Activated T-helper 2 cell treated with anti-CD3 and anti-CD28 coated beads, Interferon-gamma antibody, Interleukin-2, Interleukin-4, amounts not matched to agents 10 μg/mL and 5 μg/mL and 100 μg/mL, durations not matched to agents 14 hours and 24 hours and 36 hours (primary cell): ENCODE measurements at regions not wholly inside any gene's neighbourhood (a gene's known extent, or its start where the extent isn't known, plus 50 kb on each side); places are given as distances from the start of the nearest gene placed in this dataset.

ENCODE experiments used
- DNase-seq: peaks from one replicate; pipeline ENCODE4 v3.0.0; 2021; ENCODE audit warnings: low spot score
- H3K27ac Mint-ChIP-seq: one replicate; pipeline ENCODE4 v1.8.0; 2021; ENCODE audit warnings: mixed read lengths
- H3K27me3 Mint-ChIP-seq: one replicate; pipeline ENCODE4 v1.8.0; 2021; ENCODE audit warnings: low read depth, mixed read lengths
- H3K36me3 Mint-ChIP-seq: one replicate; pipeline ENCODE4 v1.8.0; 2021; ENCODE audit warnings: low read depth, mixed read lengths
- H3K4me1 Mint-ChIP-seq: one replicate; pipeline ENCODE4 v1.8.0; 2021; ENCODE audit warnings: low read depth, mixed read lengths
- H3K4me3 Mint-ChIP-seq: one replicate; pipeline ENCODE4 v1.8.0; 2021; ENCODE audit warnings: low read depth, mild to moderate bottlenecking, moderate library complexity, mixed read lengths
- H3K9me3 Mint-ChIP-seq: one replicate; pipeline ENCODE4 v1.8.0; 2021; ENCODE audit warnings: mixed read lengths
- intact Hi-C: fragments of 100-400 bp; cut with micrococcal nuclease; formaldehyde crosslinking; loops from one replicate; pipeline ENCODE4 v1.15.1; 2023

DNA sequence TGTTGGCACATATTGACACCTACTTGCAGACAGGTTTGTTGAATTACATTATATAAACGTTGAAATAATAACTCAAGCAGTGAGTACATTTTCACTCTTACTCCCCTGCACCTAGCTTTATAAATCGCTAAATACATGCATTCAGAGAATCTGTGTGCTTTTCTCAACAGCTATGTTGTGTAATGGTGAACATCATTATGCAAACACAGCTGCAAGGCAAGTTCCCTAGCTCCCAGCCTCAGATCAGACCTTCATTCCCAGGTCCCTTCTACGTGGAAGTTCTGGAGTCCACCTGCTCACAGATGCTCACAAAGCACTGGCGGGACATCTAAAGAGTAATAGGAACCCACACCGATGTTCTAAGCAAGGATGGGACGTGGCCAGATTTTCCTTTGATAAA is 86.8 kb upstream of the PEG3 start:
- Mint-ChIP-seq H3K4me1 (no peaks in the 10 kb centered on the region), H3K4me3 (no peak overlapping the region), H3K36me3 (no peaks in the 10 kb centered on the region), H3K27me3 (no peaks in the 10 kb centered on the region), H3K9me3 (peaks cover 72% of the 10 kb centered on the region), H3K27ac (no peak overlapping the region)
- intact Hi-C loops, result no loop called here
- DNase-seq, result no peak

DNA sequence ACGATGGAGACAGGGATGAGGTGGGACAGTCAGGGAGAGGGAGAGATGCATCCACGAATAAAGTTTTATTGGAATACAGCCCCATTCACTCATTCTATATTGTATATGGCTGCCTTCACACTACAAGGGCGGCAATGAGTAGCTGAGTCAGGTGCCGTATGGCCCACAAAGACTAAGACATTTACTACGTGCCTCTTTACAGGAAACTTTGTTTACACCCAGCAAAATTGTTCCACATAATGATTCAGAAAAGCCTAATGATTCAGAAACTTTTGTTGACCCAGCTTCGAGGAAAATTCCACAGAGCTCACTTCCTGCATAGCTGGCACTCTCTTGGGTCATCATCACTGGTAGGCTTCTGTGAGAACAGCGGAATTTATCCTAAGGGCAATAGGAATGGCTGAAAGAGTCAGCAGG is 87.3 kb upstream of the PEG3 start:
- Mint-ChIP-seq H3K4me3 (no peak overlapping the region), H3K4me1 (no peaks in the 10 kb centered on the region), H3K27me3 (no peaks in the 10 kb centered on the region), H3K36me3 (no peaks in the 10 kb centered on the region), H3K27ac (no peak overlapping the region), H3K9me3 (peaks cover 77% of the 10 kb centered on the region)
- DNase-seq, result no peak
- intact Hi-C loops, result no loop called here

DNA sequence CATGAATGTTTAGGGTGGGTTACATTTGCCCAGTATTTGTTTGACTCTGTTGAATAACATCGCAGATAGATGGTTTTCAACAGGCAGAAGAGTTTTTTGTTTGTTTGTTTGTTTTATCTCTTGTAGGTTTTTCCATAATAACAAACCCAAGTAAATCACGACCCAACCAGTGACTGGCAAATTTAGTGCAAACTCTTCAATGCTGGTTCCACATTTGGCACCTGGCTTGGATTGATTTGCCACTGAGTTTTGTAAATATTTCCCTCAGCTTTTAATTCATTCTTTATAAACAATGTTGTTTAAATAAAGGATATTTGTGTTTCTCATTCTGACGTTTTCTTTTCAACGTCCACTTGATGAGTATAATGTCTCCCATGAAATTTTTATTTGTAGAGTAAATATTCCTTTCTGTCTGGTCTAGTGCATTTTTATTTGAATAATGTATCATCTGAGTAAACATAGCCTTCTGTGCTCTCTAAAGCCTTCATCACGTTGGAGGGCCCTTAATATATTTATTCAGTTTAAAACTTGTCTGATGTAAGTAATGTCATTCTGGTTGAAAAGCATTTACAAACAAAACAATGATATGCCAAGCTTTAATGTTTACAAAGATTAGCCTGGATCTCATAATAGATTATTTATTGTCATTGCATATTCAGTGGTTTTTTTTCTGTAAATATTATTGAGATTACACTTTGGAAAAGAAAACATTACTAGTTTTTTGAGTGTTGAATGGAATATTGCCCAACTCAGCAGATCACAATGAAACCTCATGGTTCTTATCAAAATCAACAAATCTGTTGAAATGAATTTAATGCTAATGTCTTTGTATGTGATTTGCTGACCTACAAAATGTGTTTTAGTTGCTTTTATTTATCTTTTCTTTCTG is 90.4 kb upstream of the PEG3 start:
- no peaks in the 10 kb centered on the region for H3K27me3 Mint-ChIP-seq
- H3K4me3 Mint-ChIP-seq, result no peak overlapping the region
- intact Hi-C loops, result no loop called here
- no peaks in the 10 kb centered on the region for H3K4me1 Mint-ChIP-seq
- no peak for DNase-seq
- H3K36me3 Mint-ChIP-seq, result no peaks in the 10 kb centered on the region
- no peak overlapping the region for H3K27ac Mint-ChIP-seq
- peaks cover 67% of the 10 kb centered on the region for H3K9me3 Mint-ChIP-seq

DNA sequence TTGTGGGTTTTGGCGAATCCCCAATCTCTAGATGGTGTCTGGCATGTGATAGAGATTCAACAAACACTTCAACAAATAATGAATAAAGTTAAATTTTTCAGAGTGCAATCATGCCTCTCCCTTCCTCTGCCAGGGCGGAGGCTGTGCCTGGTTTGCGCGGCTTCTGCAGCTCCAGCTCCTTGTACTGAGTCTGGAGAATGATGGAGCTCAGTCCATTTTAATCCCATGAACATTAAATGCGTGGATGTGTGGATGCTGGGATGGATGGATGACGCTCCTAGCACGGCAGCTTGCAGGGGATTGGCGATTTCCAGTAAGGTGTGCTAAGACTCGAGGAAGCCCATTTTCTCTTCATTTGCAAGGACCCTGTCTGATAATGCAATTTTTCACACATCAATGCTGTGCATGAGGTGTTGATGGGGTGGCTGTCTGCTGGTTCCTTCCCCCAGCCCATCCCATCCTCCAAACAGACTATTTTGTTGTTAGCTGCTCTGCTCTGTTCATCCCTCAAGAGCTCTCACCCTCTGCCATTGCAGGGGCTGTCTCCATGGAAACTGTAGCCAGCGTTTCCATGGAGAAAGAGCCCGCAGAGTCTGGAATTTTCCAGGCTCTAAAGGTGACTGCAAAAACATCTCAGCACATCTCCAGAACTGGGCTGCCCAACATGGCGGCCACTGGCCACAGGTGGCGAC is 92.6 kb upstream of the PEG3 start:
- no peaks in the 10 kb centered on the region for H3K36me3 Mint-ChIP-seq
- H3K27ac Mint-ChIP-seq, result no peak overlapping the region
- H3K27me3 Mint-ChIP-seq, result no peaks in the 10 kb centered on the region
- H3K4me1 Mint-ChIP-seq, result no peaks in the 10 kb centered on the region
- H3K4me3 Mint-ChIP-seq, result no peak overlapping the region
- H3K9me3 Mint-ChIP-seq, result peaks cover 63% of the 10 kb centered on the region
- DNase-seq, result no peak
- intact Hi-C loops, result no loop called here

DNA sequence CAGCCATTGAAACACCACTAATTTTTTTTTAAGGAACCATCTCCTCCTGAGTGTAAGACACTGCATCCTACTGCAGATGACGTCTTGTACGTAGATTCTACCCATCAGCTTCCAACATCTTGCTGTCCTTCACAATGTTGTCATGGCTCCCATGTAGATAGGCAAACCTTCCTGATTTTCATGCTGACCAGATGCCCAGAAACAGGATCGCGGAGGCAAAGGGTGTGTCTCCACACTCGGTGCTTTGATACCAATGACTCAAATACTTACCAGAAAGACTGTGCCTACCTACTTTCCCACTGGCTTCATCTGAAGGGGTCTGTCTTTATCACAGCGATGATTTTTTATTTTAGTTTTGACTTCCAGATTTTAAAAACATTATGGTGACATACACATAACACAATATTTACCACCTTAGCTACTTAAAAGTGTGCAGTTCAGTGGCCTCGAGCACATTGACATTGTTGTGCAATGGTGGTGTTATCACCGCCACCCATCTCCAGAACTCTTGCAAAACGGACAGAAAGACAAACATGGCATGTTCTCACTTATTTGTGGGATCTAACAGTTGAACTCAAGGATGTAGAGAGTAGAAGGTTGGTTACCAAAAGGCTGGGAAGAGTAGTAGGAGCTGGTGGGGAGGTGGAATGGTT is 94.0 kb upstream of the PEG3 start:
- intact Hi-C loops, result no loop called here
- H3K27ac Mint-ChIP-seq, result no peak overlapping the region

DNA sequence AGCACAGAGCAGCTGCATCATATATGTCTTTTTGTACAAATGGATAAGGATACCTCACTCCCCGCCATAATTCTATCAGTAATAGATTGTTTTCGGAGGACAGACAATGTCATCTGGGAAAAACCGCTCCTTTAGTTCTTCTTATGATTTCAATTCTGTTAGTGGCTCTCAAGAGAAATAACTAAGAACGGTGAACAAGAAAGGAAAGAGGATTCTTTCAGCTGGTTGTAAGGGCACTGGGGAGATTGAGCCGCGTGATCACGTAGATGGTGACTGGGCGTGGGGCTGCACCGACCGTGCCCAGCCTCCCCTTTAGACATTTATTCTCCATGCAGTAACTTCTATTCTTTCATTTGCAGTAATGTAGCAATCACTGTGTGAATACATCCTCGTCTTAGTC is 99.4 kb upstream of the PEG3 start:
- no peaks in the 10 kb centered on the region for H3K36me3 Mint-ChIP-seq
- intact Hi-C loops, result no loop called here
- H3K27me3 Mint-ChIP-seq, result no peaks in the 10 kb centered on the region
- no peak overlapping the region for H3K4me3 Mint-ChIP-seq
- no peak for DNase-seq
- H3K27ac Mint-ChIP-seq, result no peak overlapping the region
- H3K4me1 Mint-ChIP-seq, result no peaks in the 10 kb centered on the region
- H3K9me3 Mint-ChIP-seq, result peaks cover 60% of the 10 kb centered on the region

More for the DNA sequence above, 94.0 kb upstream of the PEG3 start:
- no peaks in the 10 kb centered on the region for H3K4me1 Mint-ChIP-seq
- peaks cover 69% of the 10 kb centered on the region for H3K9me3 Mint-ChIP-seq
- no peak for DNase-seq
- no peaks in the 10 kb centered on the region for H3K27me3 Mint-ChIP-seq
- no peaks in the 10 kb centered on the region for H3K36me3 Mint-ChIP-seq
- H3K4me3 Mint-ChIP-seq, result no peak overlapping the region

DNA sequence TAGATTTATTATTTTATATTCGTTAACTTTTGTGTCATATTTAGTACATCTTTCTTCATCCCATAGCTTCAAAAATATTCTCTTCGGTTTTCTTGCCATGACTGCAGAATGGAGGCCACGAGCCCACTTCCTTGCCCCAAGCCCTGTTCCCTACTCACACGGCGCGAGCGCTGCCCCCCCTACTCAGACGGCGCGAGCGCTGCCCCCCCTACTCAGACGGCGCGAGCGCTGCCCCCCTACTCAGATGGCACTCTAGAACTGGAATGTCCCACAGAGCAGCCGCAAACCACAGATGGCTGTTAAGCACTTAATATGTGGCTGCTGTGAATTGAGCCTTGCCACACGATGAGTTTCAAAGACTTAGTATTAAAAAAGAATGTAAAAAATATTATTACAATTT is 102.2 kb upstream of the PEG3 start:
- no peak overlapping the region for H3K27ac Mint-ChIP-seq
- no peaks in the 10 kb centered on the region for H3K4me1 Mint-ChIP-seq
- H3K27me3 Mint-ChIP-seq, result no peaks in the 10 kb centered on the region
- H3K36me3 Mint-ChIP-seq, result no peaks in the 10 kb centered on the region
- H3K4me3 Mint-ChIP-seq, result no peak overlapping the region
- DNase-seq, result no peak
- intact Hi-C loops, result no loop called here
- H3K9me3 Mint-ChIP-seq, result peaks cover 63% of the 10 kb centered on the region

DNA sequence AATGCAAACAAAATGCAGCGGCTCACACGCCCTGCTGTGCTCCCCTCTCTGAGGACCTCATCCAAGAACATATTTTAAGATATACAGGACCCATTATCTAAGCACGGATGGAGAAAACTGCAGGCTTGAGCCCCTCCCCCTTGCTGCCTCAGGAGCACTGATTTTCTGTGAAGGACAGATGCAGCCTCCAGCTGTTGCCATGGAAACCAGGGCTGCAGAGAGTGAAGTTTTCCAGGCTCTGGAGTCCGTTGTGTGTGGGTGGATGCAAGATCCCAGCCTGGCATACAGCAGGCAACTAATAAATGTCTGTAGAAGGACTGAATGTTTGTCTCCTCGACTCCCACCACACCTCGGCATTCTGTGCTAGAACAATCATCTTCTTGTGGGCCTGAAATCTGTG is 105.6 kb upstream of the PEG3 start:
- no peaks in the 10 kb centered on the region for H3K36me3 Mint-ChIP-seq
- DNase-seq, result no peak
- H3K4me1 Mint-ChIP-seq, result no peaks in the 10 kb centered on the region
- H3K27ac Mint-ChIP-seq, result no peak overlapping the region
- no peak overlapping the region for H3K4me3 Mint-ChIP-seq
- no peaks in the 10 kb centered on the region for H3K27me3 Mint-ChIP-seq
- intact Hi-C loops, result no loop called here
- H3K9me3 Mint-ChIP-seq, result peaks cover 68% of the 10 kb centered on the region

DNA sequence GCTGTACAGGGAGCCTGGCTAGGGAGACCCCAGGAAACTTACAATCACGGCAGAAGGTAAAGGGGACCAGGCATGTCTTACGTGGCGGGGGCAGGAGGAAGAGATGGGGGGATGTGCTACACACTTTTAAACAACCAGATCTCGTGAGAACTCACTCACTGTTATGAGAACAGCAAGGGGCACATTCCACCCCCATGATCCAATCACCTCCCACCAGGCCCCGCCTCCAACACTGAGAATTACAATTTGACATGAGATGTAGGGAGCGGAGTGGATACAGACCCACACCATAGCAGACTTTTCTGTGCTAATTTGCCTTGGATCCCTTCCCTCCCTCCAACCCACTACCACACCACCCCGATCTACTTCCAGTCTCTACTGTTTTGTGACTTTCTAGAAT is 106.7 kb upstream of the PEG3 start:
- Mint-ChIP-seq H3K4me3 (no peak overlapping the region), H3K27ac (no peak overlapping the region), H3K27me3 (no peaks in the 10 kb centered on the region), H3K36me3 (no peaks in the 10 kb centered on the region), H3K9me3 (peaks cover 65% of the 10 kb centered on the region), H3K4me1 (no peaks in the 10 kb centered on the region)
- no peak for DNase-seq
- intact Hi-C loops, result no loop called here

DNA sequence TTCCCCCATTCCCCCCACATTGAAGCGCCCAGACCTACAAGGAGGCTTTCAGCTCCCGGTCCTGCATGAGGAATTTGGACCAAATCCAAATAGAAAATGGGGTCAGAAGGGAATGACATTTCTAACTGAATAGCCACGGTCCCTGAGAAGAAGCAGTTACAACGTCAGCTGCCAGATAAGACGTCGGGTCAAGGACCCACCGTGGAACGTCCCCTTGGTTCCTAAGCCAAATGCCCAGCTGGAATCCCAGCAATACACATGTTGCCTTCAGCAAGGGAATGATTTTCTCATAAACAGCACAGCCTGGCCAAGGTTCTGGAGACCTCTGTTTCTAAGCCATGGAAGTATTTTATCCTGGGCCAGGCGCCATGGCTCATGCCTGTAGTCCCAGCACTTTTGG is 109.1 kb upstream of the PEG3 start:
- Mint-ChIP-seq H3K27ac (no peak overlapping the region), H3K4me1 (no peaks in the 10 kb centered on the region), H3K4me3 (no peak overlapping the region), H3K27me3 (no peaks in the 10 kb centered on the region), H3K36me3 (no peaks in the 10 kb centered on the region), H3K9me3 (peaks cover 75% of the 10 kb centered on the region)
- intact Hi-C loops, result no loop called here
- no peak for DNase-seq

DNA sequence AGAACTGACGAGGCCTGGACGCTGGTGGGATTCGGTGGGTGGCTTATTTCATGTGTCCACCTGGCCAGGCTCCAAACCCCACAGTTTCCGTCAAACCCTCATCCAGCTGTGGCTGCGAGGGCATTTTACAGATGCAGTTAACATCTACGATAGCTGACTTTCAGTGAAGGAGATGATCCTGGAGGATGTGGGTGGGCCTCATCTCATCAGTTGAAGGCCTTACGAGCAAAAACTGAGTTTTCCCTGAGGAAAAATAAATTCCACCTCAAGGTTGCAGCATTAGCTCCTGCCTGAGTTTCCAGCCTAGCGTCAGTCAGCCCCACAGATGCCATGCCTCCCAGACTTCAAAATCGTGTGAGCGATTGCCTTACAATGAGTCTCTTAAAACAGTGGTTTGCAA is 111.1 kb upstream of the PEG3 start:
- Mint-ChIP-seq H3K27me3 (no peaks in the 10 kb centered on the region), H3K4me1 (no peaks in the 10 kb centered on the region), H3K9me3 (peaks cover 75% of the 10 kb centered on the region), H3K36me3 (no peaks in the 10 kb centered on the region), H3K4me3 (no peak overlapping the region), H3K27ac (no peak overlapping the region)
- DNase-seq, result no peak
- intact Hi-C loops, result no loop called here

DNA sequence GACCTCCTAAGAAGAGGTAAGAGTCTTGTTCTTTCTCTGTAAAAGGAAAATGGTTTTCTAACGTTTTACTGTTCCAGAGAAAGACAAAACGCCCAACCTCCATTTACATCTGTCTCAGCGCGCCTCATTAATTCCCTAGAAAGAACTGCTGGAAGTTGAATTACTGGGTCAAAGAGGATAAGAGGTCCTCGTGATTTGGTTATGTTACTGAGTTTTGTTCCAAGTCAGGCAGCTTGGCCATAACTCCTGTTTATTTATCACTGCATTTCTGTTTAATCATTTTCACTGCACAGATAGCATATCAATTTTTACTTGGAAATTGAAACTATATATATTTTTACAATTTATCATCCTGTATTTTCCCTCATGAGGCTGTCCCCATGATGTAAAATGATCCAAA is 112.9 kb upstream of the PEG3 start:
- no peaks in the 10 kb centered on the region for H3K36me3 Mint-ChIP-seq
- intact Hi-C loops, result no loop called here
- H3K27ac Mint-ChIP-seq, result no peak overlapping the region
- no peaks in the 10 kb centered on the region for H3K4me1 Mint-ChIP-seq
- H3K27me3 Mint-ChIP-seq, result no peaks in the 10 kb centered on the region
- DNase-seq, result no peak
- H3K4me3 Mint-ChIP-seq, result no peak overlapping the region
- H3K9me3 Mint-ChIP-seq, result peaks cover 79% of the 10 kb centered on the region

DNA sequence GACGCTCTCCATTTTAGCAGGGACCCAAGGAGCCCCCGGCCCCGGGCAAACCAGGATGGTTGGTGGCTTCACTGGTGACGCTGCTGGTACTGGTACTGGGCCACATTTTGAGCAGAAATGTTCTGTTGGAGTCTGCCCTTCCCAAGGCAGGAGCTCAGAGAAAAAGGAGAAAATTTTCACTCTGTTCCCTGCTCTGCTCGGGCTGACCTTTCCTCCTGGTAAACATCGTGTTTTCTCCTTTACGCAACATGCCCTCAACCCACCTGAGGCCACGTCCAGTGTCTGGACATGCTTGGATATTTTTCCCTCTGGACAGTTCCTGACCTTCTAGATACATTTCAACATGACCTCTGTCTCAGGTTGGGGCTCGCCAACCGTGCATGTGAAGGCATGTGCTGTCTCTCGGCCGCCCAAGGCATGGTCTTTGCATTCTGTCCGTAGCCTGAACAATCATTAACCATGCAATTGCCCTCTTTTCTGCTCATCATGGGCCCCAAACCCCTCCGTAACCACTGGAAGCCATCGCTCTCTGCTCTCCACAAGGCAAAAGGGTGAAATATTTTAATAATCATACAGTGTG is 115.2 kb upstream of the PEG3 start:
- intact Hi-C loops, result no loop called here
- no peak overlapping the region for H3K27ac Mint-ChIP-seq
- H3K36me3 Mint-ChIP-seq, result no peaks in the 10 kb centered on the region
- H3K4me1 Mint-ChIP-seq, result no peaks in the 10 kb centered on the region
- no peak overlapping the region for H3K4me3 Mint-ChIP-seq
- peaks cover 76% of the 10 kb centered on the region for H3K9me3 Mint-ChIP-seq
- DNase-seq, result no peak
- no peaks in the 10 kb centered on the region for H3K27me3 Mint-ChIP-seq
